Astrocyte (in vitro differentiated cells and primary cell): ENCODE measurements at regions not wholly inside any gene's neighbourhood (a gene's known extent, or its start where the extent isn't known, plus 50 kb on each side); places are given as distances from the start of the nearest gene placed in this dataset.
"Not testable (repeated sequence)": the region's sequence is repeated elsewhere in the genome, so short reads cannot be mapped to it uniquely, and the experiment has no call there.

ENCODE experiments used
- DNase-seq: peaks from one replicate; pipeline ENCODE4 v3.0.0-alpha.2; 2010; ENCODE audit warnings: low read depth
- FAIRE-seq: peaks from 2 replicates; lab custom pipeline; 2011; peaks lifted over from hg19 to GRCh38; lab: Jason Lieb, UNC
- H2AFZ ChIP-seq: 2 replicates; pipeline ENCODE4 v1.6.0; 2012; ENCODE audit warnings: low read depth, low read length, inconsistent platforms
- H3K27ac ChIP-seq: 2 replicates; pipeline ENCODE4 v1.5.1; 2011; ENCODE audit warnings: low read depth, low read length, inconsistent platforms
- H3K27me3 ChIP-seq: 2 replicates; pipeline ENCODE4 v1.6.0; 2011; ENCODE audit warnings: low read length, inconsistent platforms; ENCODE audit not compliant: insufficient read depth
- H3K36me3 ChIP-seq: 2 replicates; pipeline ENCODE4 v1.5.1; 2011; ENCODE audit warnings: low read length, inconsistent platforms; ENCODE audit not compliant: insufficient read depth
- H3K4me1 ChIP-seq: 2 replicates; pipeline ENCODE4 v1.5.1; 2011; ENCODE audit warnings: low read length, inconsistent platforms; ENCODE audit not compliant: insufficient read depth
- H3K4me2 ChIP-seq: 2 replicates; pipeline ENCODE4 v1.6.0; 2012; ENCODE audit warnings: low read length, inconsistent platforms
- H3K4me3 ChIP-seq: 2 replicates; pipeline ENCODE4 v1.5.1; 2011; ENCODE audit warnings: low read depth, mild to moderate bottlenecking, low read length, inconsistent platforms; ENCODE audit not compliant: insufficient read depth
- H3K79me2 ChIP-seq: 2 replicates; pipeline ENCODE4 v1.6.0; 2012; ENCODE audit warnings: mild to moderate bottlenecking, low read length, inconsistent platforms; ENCODE audit not compliant: insufficient read depth
- H3K9ac ChIP-seq: 2 replicates; pipeline ENCODE4 v1.6.0; 2012; ENCODE audit warnings: mild to moderate bottlenecking, low read length, inconsistent platforms
- H3K9me3 ChIP-seq: 2 replicates; pipeline ENCODE4 v1.5.1; 2012; ENCODE audit warnings: low read depth, mild to moderate bottlenecking, low read length, inconsistent platforms; ENCODE audit not compliant: insufficient read depth
- H4K20me1 ChIP-seq: 2 replicates; pipeline ENCODE4 v1.6.0; 2012; ENCODE audit warnings: low read length, inconsistent platforms; ENCODE audit not compliant: insufficient read depth
- H3K27ac Mint-ChIP-seq: one replicate; pipeline ENCODE4 v1.8.0; 2021; ENCODE audit warnings: mild to moderate bottlenecking, mixed read lengths; ENCODE audit not compliant: unreplicated experiment
- H3K27me3 Mint-ChIP-seq: one replicate; pipeline ENCODE4 v1.8.0; 2021; ENCODE audit warnings: low read depth, mixed read lengths; ENCODE audit not compliant: unreplicated experiment
- H3K36me3 Mint-ChIP-seq: one replicate; pipeline ENCODE4 v1.8.0; 2021; ENCODE audit warnings: low read depth, mixed read lengths; ENCODE audit not compliant: unreplicated experiment
- H3K4me1 Mint-ChIP-seq: one replicate; pipeline ENCODE4 v1.8.0; 2021; ENCODE audit warnings: low read depth, mixed read lengths; ENCODE audit not compliant: unreplicated experiment
- H3K4me3 Mint-ChIP-seq: one replicate; pipeline ENCODE4 v1.8.0; 2021; ENCODE audit warnings: mild to moderate bottlenecking, moderate library complexity, mixed read lengths; ENCODE audit not compliant: unreplicated experiment
- H3K9me3 Mint-ChIP-seq: one replicate; pipeline ENCODE4 v1.8.0; 2021; ENCODE audit warnings: mild to moderate bottlenecking, mixed read lengths; ENCODE audit not compliant: unreplicated experiment
- EZH2 ChIP-seq: IDR thresholded peaks from 2 replicates; pipeline ENCODE4 v1.6.1; 2012; ENCODE audit warnings: mild to moderate bottlenecking, low read length, inconsistent platforms; ENCODE audit not compliant: insufficient read depth
- TF ChIP-seq, protein P1 (sequence below): IDR thresholded peaks from 2 replicates; pipeline ENCODE4 v1.5.1; 2011; ENCODE audit warnings: low read depth, mild to moderate bottlenecking, inconsistent platforms, low read length, moderate library complexity; ENCODE audit not compliant: insufficient read depth

DNA sequence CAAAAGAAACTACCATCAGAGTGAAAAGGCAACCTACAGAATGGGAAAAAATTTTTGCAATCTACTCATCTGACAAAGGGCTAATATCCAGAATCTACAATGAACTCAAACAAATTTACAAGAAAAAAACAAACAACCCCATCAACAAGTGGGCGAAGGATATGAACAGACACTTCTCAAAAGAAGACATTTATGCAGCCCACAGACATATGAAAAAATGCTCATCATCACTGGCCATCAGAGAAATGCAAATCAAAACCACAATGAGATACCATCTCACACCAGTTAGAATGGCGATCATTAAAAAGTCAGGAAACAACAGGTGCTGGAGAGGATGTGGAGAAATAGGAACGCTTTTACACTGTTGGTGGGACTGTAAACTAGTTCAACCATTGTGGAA, 83.9 kb downstream of the GEMIN8 start:
- H3K79me2 ChIP-seq, H3K27ac Mint-ChIP-seq, DNase-seq, H3K9ac ChIP-seq, FAIRE-seq, H4K20me1 ChIP-seq, H3K36me3 Mint-ChIP-seq, H3K9me3 Mint-ChIP-seq, H3K4me1 ChIP-seq, H3K27me3 Mint-ChIP-seq, H3K4me1 Mint-ChIP-seq, H3K4me2 ChIP-seq, H3K4me3 Mint-ChIP-seq, H3K4me3 ChIP-seq, H3K27me3 ChIP-seq, H3K36me3 ChIP-seq, H2AFZ ChIP-seq, H3K9me3 ChIP-seq, H3K27ac ChIP-seq: not testable (repeated sequence)

GRCh38 chrX:13940671-13941070, 89.0 kb downstream of the GEMIN8 start:
- Histone ChIP-seq H3K9me3 (no peaks in the 10 kb centered on the region), H2AFZ (no peak overlapping the region), H3K4me2 (no peak overlapping the region), H4K20me1 (no peaks in the 10 kb centered on the region), H3K4me1 (peaks cover 7% of the 10 kb centered on the region), H3K27ac (no peak overlapping the region), H3K9ac (no peak overlapping the region), H3K36me3 (no peaks in the 10 kb centered on the region), H3K27me3 (peaks cover 4% of the 10 kb centered on the region), H3K79me2 (no peaks in the 10 kb centered on the region), H3K4me3 (no peak overlapping the region)
- no peak for TF ChIP-seq EZH2
- TF ChIP-seq, protein P1, sequence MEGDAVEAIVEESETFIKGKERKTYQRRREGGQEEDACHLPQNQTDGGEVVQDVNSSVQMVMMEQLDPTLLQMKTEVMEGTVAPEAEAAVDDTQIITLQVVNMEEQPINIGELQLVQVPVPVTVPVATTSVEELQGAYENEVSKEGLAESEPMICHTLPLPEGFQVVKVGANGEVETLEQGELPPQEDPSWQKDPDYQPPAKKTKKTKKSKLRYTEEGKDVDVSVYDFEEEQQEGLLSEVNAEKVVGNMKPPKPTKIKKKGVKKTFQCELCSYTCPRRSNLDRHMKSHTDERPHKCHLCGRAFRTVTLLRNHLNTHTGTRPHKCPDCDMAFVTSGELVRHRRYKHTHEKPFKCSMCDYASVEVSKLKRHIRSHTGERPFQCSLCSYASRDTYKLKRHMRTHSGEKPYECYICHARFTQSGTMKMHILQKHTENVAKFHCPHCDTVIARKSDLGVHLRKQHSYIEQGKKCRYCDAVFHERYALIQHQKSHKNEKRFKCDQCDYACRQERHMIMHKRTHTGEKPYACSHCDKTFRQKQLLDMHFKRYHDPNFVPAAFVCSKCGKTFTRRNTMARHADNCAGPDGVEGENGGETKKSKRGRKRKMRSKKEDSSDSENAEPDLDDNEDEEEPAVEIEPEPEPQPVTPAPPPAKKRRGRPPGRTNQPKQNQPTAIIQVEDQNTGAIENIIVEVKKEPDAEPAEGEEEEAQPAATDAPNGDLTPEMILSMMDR, result no peak
- DNase-seq (no peak), FAIRE-seq (peak; percentile 70)
- Mint-ChIP-seq H3K4me3 (no peak overlapping the region), H3K27me3 (no peaks in the 10 kb centered on the region), H3K36me3 (no peaks in the 10 kb centered on the region), H3K9me3 (no peaks in the 10 kb centered on the region), H3K4me1 (peaks cover 2% of the 10 kb centered on the region), H3K27ac (no peak overlapping the region)

GRCh38 chrX:13939741-13940597, 89.7 kb downstream of the GEMIN8 start:
- H3K27ac ChIP-seq, result no peak overlapping the region

More at GRCh38 chrX:13939741-13940597, 89.7 kb downstream of the GEMIN8 start:
- DNase-seq (no peak), FAIRE-seq (no peak)
- Histone ChIP-seq H3K9me3 (no peaks in the 10 kb centered on the region), H3K4me2 (no peak overlapping the region), H3K79me2 (no peaks in the 10 kb centered on the region), H3K36me3 (no peaks in the 10 kb centered on the region), H2AFZ (no peak overlapping the region), H3K4me1 (peaks cover 7% of the 10 kb centered on the region), H3K9ac (no peak overlapping the region), H3K4me3 (no peak overlapping the region), H3K27me3 (peaks cover 4% of the 10 kb centered on the region), H4K20me1 (no peaks in the 10 kb centered on the region)
- H3K4me1 Mint-ChIP-seq, result peaks cover 2% of the 10 kb centered on the region
- H3K36me3 Mint-ChIP-seq, result no peaks in the 10 kb centered on the region
- no peak overlapping the region for H3K27ac Mint-ChIP-seq
- no peaks in the 10 kb centered on the region for H3K27me3 Mint-ChIP-seq
- H3K4me3 Mint-ChIP-seq, result no peak overlapping the region
- no peaks in the 10 kb centered on the region for H3K9me3 Mint-ChIP-seq
- TF ChIP-seq, protein P1, result no peak
- TF ChIP-seq EZH2, result no peak
